Trophoblast cell (in vitro differentiated cells and primary cell): ENCODE measurements at regions not wholly inside any gene's neighbourhood (a gene's known extent, or its start where the extent isn't known, plus 50 kb on each side); places are given as distances from the start of the nearest gene placed in this dataset.

Source experiments
- DNase-seq, 2 donors: peaks; one replicate each; pipeline ENCODE4 v3.0.0-alpha.2; 2016
- H2AFZ ChIP-seq: 2 replicates; pipeline ENCODE4 v1.6.1; 2013; ENCODE audit warnings: low read length, moderate library complexity, mild to moderate bottlenecking; ENCODE audit not compliant: insufficient read depth, poor library complexity
- H2AK5ac ChIP-seq: 2 replicates; pipeline ENCODE4 v1.6.1; 2013; ENCODE audit warnings: mild to moderate bottlenecking, low read length
- H2BK120ac ChIP-seq: 2 replicates; pipeline ENCODE4 v1.6.1; 2013; ENCODE audit warnings: low read length, mild to moderate bottlenecking, moderate library complexity; ENCODE audit not compliant: insufficient read depth, poor library complexity
- H2BK12ac ChIP-seq: 2 replicates; pipeline ENCODE4 v1.6.1; 2013; ENCODE audit warnings: mild to moderate bottlenecking, low read length, moderate library complexity
- H2BK5ac ChIP-seq: 2 replicates; pipeline ENCODE4 v1.6.1; 2013; ENCODE audit warnings: low read length, low read depth, moderate library complexity, mild to moderate bottlenecking; ENCODE audit not compliant: poor library complexity
- H3K14ac ChIP-seq: 2 replicates; pipeline ENCODE4 v1.6.1; 2013; ENCODE audit warnings: mild to moderate bottlenecking, low read length
- H3K18ac ChIP-seq: 2 replicates; pipeline ENCODE4 v1.6.1; 2013; ENCODE audit warnings: mild to moderate bottlenecking, low read length
- H3K23ac ChIP-seq: 2 replicates; pipeline ENCODE4 v1.6.1; 2013; ENCODE audit warnings: low read length
- H3K27ac ChIP-seq: 2 replicates; pipeline ENCODE4 v1.5.1; 2013; ENCODE audit warnings: low read depth, mild to moderate bottlenecking, inconsistent platforms, low read length, moderate library complexity
- H3K27me3 ChIP-seq: 2 replicates; pipeline ENCODE4 v1.6.1; 2013; ENCODE audit warnings: inconsistent platforms, mild to moderate bottlenecking, low read length, moderate library complexity; ENCODE audit not compliant: insufficient read depth
- H3K36me3 ChIP-seq, 2 experiments: 1 replicate in 1 of 2; 2 replicates in 1 of 2; pipeline ENCODE4 v1.6.1; 2013; ENCODE audit warnings: low read length in 2 of 2, mild to moderate bottlenecking in 2 of 2, moderate library complexity in 1 of 2; ENCODE audit not compliant: insufficient read depth in 2 of 2, control insufficient read depth in 1 of 2
- H3K4ac ChIP-seq: 2 replicates; pipeline ENCODE4 v1.6.1; 2013; ENCODE audit warnings: low read depth, mild to moderate bottlenecking, low read length, moderate library complexity
- H3K4me1 ChIP-seq, 2 experiments: 1 replicate in 1 of 2; 2 replicates in 1 of 2; pipeline ENCODE4 v1.6.1; 2013; ENCODE audit warnings: low read length in 2 of 2, mild to moderate bottlenecking in 2 of 2, moderate library complexity in 1 of 2; ENCODE audit not compliant: insufficient read depth in 2 of 2, control insufficient read depth in 1 of 2
- H3K4me2 ChIP-seq: 2 replicates; pipeline ENCODE4 v1.6.1; 2013; ENCODE audit warnings: inconsistent platforms, mild to moderate bottlenecking, low read length, moderate library complexity
- H3K4me3 ChIP-seq: 2 replicates; pipeline ENCODE4 v1.5.1; 2013; ENCODE audit warnings: mild to moderate bottlenecking, low read depth, low read length, inconsistent platforms
- H3K79me1 ChIP-seq: one replicate; pipeline ENCODE4 v1.6.1; 2013; ENCODE audit warnings: low read length
- H3K79me2 ChIP-seq: 2 replicates; pipeline ENCODE4 v1.6.1; 2013; ENCODE audit warnings: low read length, mild to moderate bottlenecking; ENCODE audit not compliant: control insufficient read depth, insufficient read depth, poor library complexity
- H3K9ac ChIP-seq: 2 replicates; pipeline ENCODE4 v1.6.1; 2013; ENCODE audit warnings: mild to moderate bottlenecking, low read length
- H3K9me3 ChIP-seq: 2 replicates; pipeline ENCODE4 v1.6.1; 2013; ENCODE audit warnings: low read depth, mild to moderate bottlenecking, control low read depth, inconsistent platforms, low read length; ENCODE audit not compliant: insufficient read depth
- H4K12ac ChIP-seq: 2 replicates; pipeline ENCODE4 v1.6.1; 2013; ENCODE audit warnings: low read depth, mild to moderate bottlenecking, low read length, moderate library complexity
- H4K8ac ChIP-seq: 2 replicates; pipeline ENCODE4 v1.6.1; 2013; ENCODE audit warnings: low read depth, mild to moderate bottlenecking, low read length, moderate library complexity
- H4K91ac ChIP-seq: one replicate; pipeline ENCODE4 v1.6.1; 2013; ENCODE audit warnings: low read depth, mild to moderate bottlenecking, low read length, moderate library complexity
- WGBS: extraction: QIAGEN DNeasy Blood & Tissue Kit; methylation state at CpG from one replicate; pipeline ENCODE4 v1.1.7; 2013; ENCODE audit warnings: missing lambda C conversion rate; ENCODE audit not compliant: insufficient read length, insufficient coverage; ENCODE audit errors: extremely low coverage; 5-methylcytosine and 5-hydroxymethylcytosine counted together

GRCh38 chr2:176414641-176415040 lies 145.4 kb downstream of the MTX2 start:
- H4K12ac ChIP-seq, result no peak overlapping the region
- H3K14ac ChIP-seq, result no peak overlapping the region
- no peak overlapping the region for H3K27ac ChIP-seq
- no peak overlapping the region for H4K91ac ChIP-seq
- no peak overlapping the region for H2BK12ac ChIP-seq
- H3K4me1 ChIP-seq, result peaks cover 5 to 7% of the 10 kb centered on the region in 2 experiments
- no peak overlapping the region for H2AFZ ChIP-seq
- H2BK120ac ChIP-seq, result no peak overlapping the region
- H2AK5ac ChIP-seq, result no peak overlapping the region
- H3K27me3 ChIP-seq, result no peaks in the 10 kb centered on the region
- H3K4me3 ChIP-seq, result no peak overlapping the region
- peak in 1 of 2 donors; percentile 4 for DNase-seq
- WGBS, result no CpG with 5 or more reads among the region's 3 CpGs
- no peaks in the 10 kb centered on the region for H3K36me3 ChIP-seq
- H3K79me2 ChIP-seq, result no peaks in the 10 kb centered on the region
- no peak overlapping the region for H3K18ac ChIP-seq
- no peak overlapping the region for H3K23ac ChIP-seq
- H3K9me3 ChIP-seq, result no peaks in the 10 kb centered on the region
- no peak overlapping the region for H4K8ac ChIP-seq
- no peak overlapping the region for H2BK5ac ChIP-seq
- no peak overlapping the region for H3K4ac ChIP-seq
- no peak overlapping the region for H3K9ac ChIP-seq
- H3K4me2 ChIP-seq, result no peak overlapping the region
- H3K79me1 ChIP-seq, result no peaks in the 10 kb centered on the region

GRCh38 chr2:176415174-176415895 lies 146.1 kb downstream of the MTX2 start:
- no peak overlapping the region for H2BK5ac ChIP-seq
- no peak overlapping the region for H3K4ac ChIP-seq
- no peak overlapping the region for H3K23ac ChIP-seq
- DNase-seq, result no peak
- H3K27ac ChIP-seq, result no peak overlapping the region
- no CpG with 5 or more reads among the region's 8 CpGs for WGBS
- H2BK120ac ChIP-seq, result no peak overlapping the region
- no peak overlapping the region for H4K12ac ChIP-seq
- no peak overlapping the region for H3K4me2 ChIP-seq
- no peaks in the 10 kb centered on the region for H3K36me3 ChIP-seq
- H3K4me3 ChIP-seq, result no peak overlapping the region
- H3K9me3 ChIP-seq, result no peaks in the 10 kb centered on the region
- H3K79me2 ChIP-seq, result no peaks in the 10 kb centered on the region
- no peak overlapping the region for H3K9ac ChIP-seq
- H3K79me1 ChIP-seq, result no peaks in the 10 kb centered on the region
- H2BK12ac ChIP-seq, result no peak overlapping the region
- H3K14ac ChIP-seq, result no peak overlapping the region
- H2AK5ac ChIP-seq, result no peak overlapping the region
- peaks cover 5 to 7% of the 10 kb centered on the region in 2 experiments for H3K4me1 ChIP-seq
- H2AFZ ChIP-seq, result no peak overlapping the region
- H3K27me3 ChIP-seq, result no peaks in the 10 kb centered on the region
- no peak overlapping the region for H3K18ac ChIP-seq
- no peak overlapping the region for H4K91ac ChIP-seq
- no peak overlapping the region for H4K8ac ChIP-seq

GRCh38 chr2:176415937-176416499 lies 146.8 kb downstream of the MTX2 start:
- H2AK5ac ChIP-seq, result no peak overlapping the region
- no peak overlapping the region for H2BK120ac ChIP-seq
- H2AFZ ChIP-seq, result no peak overlapping the region
- no peak overlapping the region for H4K91ac ChIP-seq
- peaks cover 5 to 7% of the 10 kb centered on the region in 2 experiments for H3K4me1 ChIP-seq
- no peak overlapping the region for H4K8ac ChIP-seq
- H2BK5ac ChIP-seq, result no peak overlapping the region
- no peak overlapping the region for H3K23ac ChIP-seq
- H3K27ac ChIP-seq, result no peak overlapping the region
- no peak overlapping the region for H3K4me3 ChIP-seq
- H3K27me3 ChIP-seq, result no peaks in the 10 kb centered on the region
- H3K9me3 ChIP-seq, result no peaks in the 10 kb centered on the region
- no peaks in the 10 kb centered on the region for H3K36me3 ChIP-seq
- DNase-seq, result no peak
- no peak overlapping the region for H2BK12ac ChIP-seq
- no peak overlapping the region for H4K12ac ChIP-seq
- H3K79me2 ChIP-seq, result no peaks in the 10 kb centered on the region
- no peak overlapping the region for H3K9ac ChIP-seq
- no CpG with 5 or more reads among the region's 3 CpGs for WGBS
- no peaks in the 10 kb centered on the region for H3K79me1 ChIP-seq
- no peak overlapping the region for H3K18ac ChIP-seq
- no peak overlapping the region for H3K4me2 ChIP-seq
- H3K4ac ChIP-seq, result no peak overlapping the region
- H3K14ac ChIP-seq, result no peak overlapping the region

GRCh38 chr2:176418768-176419167 lies 149.5 kb downstream of the MTX2 start:
- Histone ChIP-seq H2BK120ac (no peak overlapping the region), H4K8ac (no peak overlapping the region), H2BK12ac (no peak overlapping the region), H4K12ac (no peak overlapping the region), H3K14ac (no peak overlapping the region), H3K27me3 (no peaks in the 10 kb centered on the region), H3K23ac (no peak overlapping the region), H3K9me3 (no peaks in the 10 kb centered on the region), H3K27ac (no peak overlapping the region), H2AFZ (no peak overlapping the region), H3K79me2 (no peaks in the 10 kb centered on the region), H3K18ac (no peak overlapping the region), H3K4me1 (peaks cover 10 to 11% of the 10 kb centered on the region in 2 experiments), H3K4me3 (no peak overlapping the region), H3K36me3 (no peaks in the 10 kb centered on the region), H3K4ac (no peak overlapping the region), H4K91ac (no peak overlapping the region), H2AK5ac (no peak overlapping the region), H3K4me2 (no peak overlapping the region), H3K79me1 (peaks cover 2% of the 10 kb centered on the region), H3K9ac (no peak overlapping the region), H2BK5ac (no peak overlapping the region)
- no CpG with 5 or more reads among the region's 6 CpGs for WGBS
- peak; percentile 23 to 78 for DNase-seq
